Gastroesophageal sphincter (tissue), 3 donors: ENCODE measurements at regions not wholly inside any gene's neighbourhood (a gene's known extent, or its start where the extent isn't known, plus 50 kb on each side); places are given as distances from the start of the nearest gene placed in this dataset.

Experiments used
- CTCF ChIP-seq, 4 experiments: fragments of 200-600 bp in 2 of 4; fragments of 450-650 bp in 2 of 4; sonication (generic) in 1 of 4; IDR thresholded peaks; one replicate each; pipeline ENCODE4 v1.5.1; 2017 to 2019; ENCODE audit warnings: antibody characterized with exemption in 4 of 4, mild to moderate bottlenecking in 2 of 4, moderate library complexity in 2 of 4
- POLR2AphosphoS5 ChIP-seq: sonication (generic); formaldehyde crosslinking; IDR thresholded peaks from one replicate; pipeline ENCODE4 v1.6.1; 2017; ENCODE audit warnings: antibody characterized with exemption

GRCh38 chr21:21631961-21632360 is 633.8 kb downstream of the NCAM2 start:
- TF ChIP-seq CTCF (IDR thresholded peaks at IDR 0.05) (no peak), POLR2AphosphoS5 (no peak)
